C4-2B (cell line): ENCODE measurements at regions not wholly inside any gene's neighbourhood (a gene's known extent, or its start where the extent isn't known, plus 50 kb on each side); places are given as distances from the start of the nearest gene placed in this dataset.

Experiments
- CTCF ChIP-seq: fragments of 450-650 bp; conservative IDR thresholded peaks from 2 replicates; pipeline ENCODE4 v1.5.1; 2017; ENCODE audit warnings: mild to moderate bottlenecking
- ZFX ChIP-seq: fragments of 450-650 bp; IDR thresholded peaks from 2 replicates; pipeline ENCODE4 v1.6.1; 2017

GRCh38 chr14:27090716-27091115 lies 492.9 kb upstream of the NOVA1 start:
- TF ChIP-seq CTCF (no peak), ZFX (no peak)
